K562 (cell line): ENCODE measurements at regions not wholly inside any gene's neighbourhood (a gene's known extent, or its start where the extent isn't known, plus 50 kb on each side); places are given as distances from the start of the nearest gene placed in this dataset.

Experiments
- CTCF ChIP-seq, 3 experiments: IDR thresholded peaks in 2 of 3; conservative IDR thresholded peaks in 1 of 3; 2 replicates each; pipeline ENCODE4 v1.5.1; 2011 to 2012; ENCODE audit warnings: low read length in 3 of 3, mild to moderate bottlenecking in 3 of 3, control low read depth in 2 of 3, improper control_type of control experiment in 1 of 3, inconsistent platforms in 1 of 3, low read depth in 1 of 3, mixed read lengths in 1 of 3, moderate library complexity in 1 of 3; ENCODE audit not compliant: insufficient read depth in 2 of 3
- NCOA1 ChIP-seq: fragments of 450-650 bp; IDR thresholded peaks from 2 replicates; pipeline ENCODE4 v1.6.1; 2016; ENCODE audit warnings: low read depth
- PCBP1 ChIP-seq: fragments of 200-400 bp; formaldehyde crosslinking; IDR thresholded peaks from 2 replicates; pipeline ENCODE4 v1.6.1; 2018; ENCODE audit warnings: mild to moderate bottlenecking, low read depth, low read length; ENCODE audit not compliant: poor library complexity, severe bottlenecking
- POLR2A ChIP-seq: fragments of 450-650 bp; conservative IDR thresholded peaks from 2 replicates; pipeline ENCODE4 v1.6.1; 2016

- TF ChIP-seq POLR2A (no peak), PCBP1 (no peak), CTCF (IDR thresholded peaks at IDR 0.05 in 2 of 3, conservative IDR thresholded peaks at IDR 0.05 in 1 of 3; ENCODE audit: insufficient read depth in 2 of 3, low read depth in 1 of 3, low read length in 3 of 3) (no peak), NCOA1 (no peak)
Observed at GRCh38 chr16:16865374-16865773, 486.4 kb downstream of the NPIPA7 start.
